NB4 (cell line): ENCODE measurements at regions not wholly inside any gene's neighbourhood (a gene's known extent, or its start where the extent isn't known, plus 50 kb on each side); places are given as distances from the start of the nearest gene placed in this dataset.
"Not testable (repeated sequence)": the region's sequence is repeated elsewhere in the genome, so short reads cannot be mapped to it uniquely, and the experiment has no call there.

ENCODE experiments used
- DNase-seq: peaks from one replicate; pipeline ENCODE4 v3.0.0; 2010; ENCODE audit warnings: low read depth
- H3K4me3 ChIP-seq: one replicate; pipeline ENCODE4 v1.5.1; 2011; ENCODE audit warnings: mild to moderate bottlenecking, low read depth, low read length, moderate library complexity
- MYC ChIP-seq: IDR thresholded peaks from 2 replicates; pipeline ENCODE4 v1.6.1; 2011; ENCODE audit warnings: low read depth, low read length
- POLR2A ChIP-seq: IDR thresholded peaks from 2 replicates; pipeline ENCODE4 v1.6.1; 2011; ENCODE audit warnings: mild to moderate bottlenecking; ENCODE audit not compliant: insufficient read length; ENCODE audit errors: extremely low read depth
- TF ChIP-seq, protein P1 (sequence below): IDR thresholded peaks from one replicate; pipeline ENCODE4 v1.5.1; 2012; ENCODE audit warnings: low read depth, low read length
- TF ChIP-seq, protein P2 (sequence below): IDR thresholded peaks from 2 replicates; pipeline ENCODE4 v1.6.1; 2011; ENCODE audit warnings: low read depth, low read length

DNA sequence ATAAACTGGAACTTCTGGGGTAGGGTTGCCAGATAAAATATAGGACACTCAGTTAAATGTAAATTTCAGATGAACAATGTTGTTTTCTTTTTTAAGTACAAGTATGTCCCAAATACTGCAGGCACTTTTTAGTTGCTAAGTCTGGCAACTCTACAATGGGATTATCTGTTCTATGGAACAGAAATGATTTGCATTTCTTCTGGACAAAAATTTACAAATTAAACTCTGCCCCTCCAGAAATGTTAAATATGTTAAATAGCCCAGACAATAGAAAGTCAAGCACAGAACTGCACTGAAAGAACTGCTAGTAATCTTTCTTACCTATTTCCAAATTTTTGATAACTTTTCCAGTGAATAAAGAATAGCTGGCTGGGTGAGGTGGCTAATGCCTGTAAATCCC is 140.1 kb upstream of the DDX53 start:
- TF ChIP-seq POLR2A: no peak
- TF ChIP-seq, protein P1, sequence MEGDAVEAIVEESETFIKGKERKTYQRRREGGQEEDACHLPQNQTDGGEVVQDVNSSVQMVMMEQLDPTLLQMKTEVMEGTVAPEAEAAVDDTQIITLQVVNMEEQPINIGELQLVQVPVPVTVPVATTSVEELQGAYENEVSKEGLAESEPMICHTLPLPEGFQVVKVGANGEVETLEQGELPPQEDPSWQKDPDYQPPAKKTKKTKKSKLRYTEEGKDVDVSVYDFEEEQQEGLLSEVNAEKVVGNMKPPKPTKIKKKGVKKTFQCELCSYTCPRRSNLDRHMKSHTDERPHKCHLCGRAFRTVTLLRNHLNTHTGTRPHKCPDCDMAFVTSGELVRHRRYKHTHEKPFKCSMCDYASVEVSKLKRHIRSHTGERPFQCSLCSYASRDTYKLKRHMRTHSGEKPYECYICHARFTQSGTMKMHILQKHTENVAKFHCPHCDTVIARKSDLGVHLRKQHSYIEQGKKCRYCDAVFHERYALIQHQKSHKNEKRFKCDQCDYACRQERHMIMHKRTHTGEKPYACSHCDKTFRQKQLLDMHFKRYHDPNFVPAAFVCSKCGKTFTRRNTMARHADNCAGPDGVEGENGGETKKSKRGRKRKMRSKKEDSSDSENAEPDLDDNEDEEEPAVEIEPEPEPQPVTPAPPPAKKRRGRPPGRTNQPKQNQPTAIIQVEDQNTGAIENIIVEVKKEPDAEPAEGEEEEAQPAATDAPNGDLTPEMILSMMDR: no peak
- TF ChIP-seq MYC: no peak
- TF ChIP-seq, protein P2, sequence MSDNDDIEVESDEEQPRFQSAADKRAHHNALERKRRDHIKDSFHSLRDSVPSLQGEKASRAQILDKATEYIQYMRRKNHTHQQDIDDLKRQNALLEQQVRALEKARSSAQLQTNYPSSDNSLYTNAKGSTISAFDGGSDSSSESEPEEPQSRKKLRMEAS: no peak
- no peak overlapping the region for H3K4me3 ChIP-seq
- no peak for DNase-seq

DNA sequence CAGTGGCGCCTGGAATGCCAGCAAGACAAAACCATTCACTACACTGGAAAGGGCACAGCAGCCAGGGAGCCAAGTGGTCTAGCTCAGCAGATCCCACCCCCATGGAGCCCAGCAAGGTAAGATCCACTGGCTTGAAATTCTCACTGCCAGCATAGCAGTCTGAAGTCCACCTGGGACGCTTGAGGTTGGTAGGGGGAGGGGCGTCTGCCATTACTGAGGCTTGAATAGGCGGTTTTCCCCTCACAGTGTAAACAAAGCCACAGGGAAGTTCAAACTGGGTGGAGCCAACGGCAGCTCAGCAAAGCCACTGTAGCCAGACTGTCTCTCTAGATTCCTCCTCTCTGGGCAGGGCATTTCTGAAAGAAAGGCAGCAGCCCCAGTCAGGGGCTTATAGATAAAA is 133.0 kb upstream of the DDX53 start:
- DNase-seq: peak; percentile 0
- H3K4me3 ChIP-seq: not testable (repeated sequence)

DNA sequence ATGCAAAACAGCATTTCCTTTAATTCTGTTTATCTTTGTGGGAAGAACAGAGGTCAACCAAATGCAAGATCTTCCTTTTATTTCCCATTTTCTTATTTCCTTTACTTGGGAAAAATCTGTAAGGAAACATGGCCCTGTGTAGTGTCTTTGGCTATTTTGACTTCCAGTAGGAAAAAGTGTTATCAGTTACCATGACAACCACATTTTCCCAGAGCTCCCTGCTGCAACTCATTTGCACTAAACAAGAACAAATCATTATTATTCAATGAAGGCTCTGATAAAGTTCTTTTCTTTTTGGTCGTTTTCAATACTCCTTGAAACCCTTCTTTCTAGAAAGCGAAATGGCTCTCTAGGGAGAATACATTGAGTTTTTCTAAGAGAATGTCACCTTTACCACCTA is 117.2 kb upstream of the DDX53 start:
- DNase-seq: no peak
- no peak for TF ChIP-seq POLR2A
- TF ChIP-seq MYC: no peak
- TF ChIP-seq, protein P1: no peak
- TF ChIP-seq, protein P2: no peak
- no peak overlapping the region for H3K4me3 ChIP-seq

DNA sequence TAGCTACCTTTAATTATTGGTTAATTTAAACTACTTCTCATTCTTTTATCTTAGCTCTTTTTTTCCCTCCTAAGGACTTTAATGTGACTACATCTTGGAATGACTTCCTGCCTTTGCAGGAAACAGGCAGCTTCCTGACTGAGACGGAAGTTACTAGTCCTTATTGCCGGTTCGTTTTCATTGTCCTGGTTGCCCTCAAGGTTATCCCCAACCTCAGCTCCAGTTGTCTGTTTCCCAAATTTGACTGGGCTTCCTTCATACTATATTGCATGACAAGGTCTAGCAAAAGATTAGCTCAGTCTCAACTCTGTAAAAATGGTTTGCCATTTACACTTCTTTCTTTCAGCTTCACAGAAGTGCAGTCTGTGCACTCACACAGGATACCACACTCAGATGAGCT is 109.9 kb upstream of the DDX53 start:
- TF ChIP-seq, protein P2: no peak
- TF ChIP-seq POLR2A (no peak), MYC (no peak)
- TF ChIP-seq, protein P1: no peak
- DNase-seq: no peak
- no peak overlapping the region for H3K4me3 ChIP-seq

DNA sequence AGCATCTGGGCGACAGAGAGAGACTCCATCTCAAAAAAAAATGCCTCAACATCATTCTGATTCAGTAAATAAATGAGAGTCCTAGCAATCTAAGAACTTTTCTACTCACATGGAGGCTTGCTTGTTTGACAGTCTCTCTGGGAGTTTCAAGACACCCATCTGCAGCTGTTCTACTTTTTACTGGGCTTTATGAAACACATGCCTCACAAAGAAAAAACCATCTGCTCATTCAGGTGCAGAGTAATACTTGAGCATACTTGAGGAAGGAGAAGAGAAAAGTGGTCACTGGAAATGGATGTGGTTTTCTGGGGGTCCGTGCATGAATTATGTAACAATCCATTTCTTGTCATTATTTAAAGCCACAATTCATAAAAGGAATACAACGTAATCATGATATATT is 87.1 kb upstream of the DDX53 start:
- DNase-seq: no peak
- no peak for TF ChIP-seq POLR2A
- TF ChIP-seq, protein P2: no peak
- no peak overlapping the region for H3K4me3 ChIP-seq

DNA sequence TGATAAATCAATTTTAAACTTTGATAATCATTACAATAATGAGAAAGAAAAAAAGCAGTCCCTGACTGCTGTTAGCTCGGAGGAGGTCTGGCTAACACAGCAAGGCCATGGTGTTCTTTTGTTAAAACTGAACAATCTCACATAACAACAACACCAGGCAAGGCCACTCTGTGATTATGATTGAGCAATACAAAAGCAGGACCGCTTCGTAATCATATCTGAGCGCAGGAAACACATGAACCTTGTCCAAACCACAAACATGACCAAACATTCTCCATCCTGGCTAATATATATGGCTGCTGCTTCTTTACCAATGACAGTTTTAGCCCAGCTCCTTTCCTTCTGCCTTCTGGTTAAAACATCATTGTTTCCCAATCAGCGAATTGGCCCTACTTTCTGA is 76.8 kb upstream of the DDX53 start:
- DNase-seq: peak; percentile 32
- no peak overlapping the region for H3K4me3 ChIP-seq
- TF ChIP-seq POLR2A (no peak), MYC (no peak)
- TF ChIP-seq, protein P2: no peak
- TF ChIP-seq, protein P1: no peak

DNA sequence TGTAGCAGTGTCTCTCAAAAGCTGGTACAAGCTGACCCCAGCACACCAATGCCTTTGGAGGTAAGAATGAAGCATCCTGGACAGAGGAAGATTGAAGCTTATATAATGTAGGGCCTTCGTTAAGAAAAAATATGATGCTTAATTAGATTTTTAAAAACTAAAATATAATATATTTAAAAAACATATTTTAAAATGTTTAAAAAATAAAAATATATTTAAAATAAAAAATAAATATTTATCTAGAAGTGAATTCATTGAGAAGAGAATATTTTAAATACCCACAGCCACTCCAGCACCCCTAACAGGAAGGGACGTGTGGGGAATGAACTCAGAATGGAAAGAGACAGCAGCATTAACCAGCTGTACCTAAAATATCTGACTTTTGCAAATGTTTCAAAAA is 65.1 kb upstream of the DDX53 start:
- no peak for DNase-seq
- no peak for TF ChIP-seq POLR2A
- TF ChIP-seq MYC: no peak
- TF ChIP-seq, protein P1: no peak
- TF ChIP-seq, protein P2: no peak
- H3K4me3 ChIP-seq: no peak overlapping the region
